ENCODE measurements at regions not wholly inside any gene's neighbourhood (a gene's known extent, or its start where the extent isn't known, plus 50 kb on each side); places are given as distances from the start of the nearest gene placed in this dataset.
"Not testable (repeated sequence)": the region's sequence is repeated elsewhere in the genome, so short reads cannot be mapped to it uniquely, and the experiment has no call there.

GRCh38 chr3:98657457-98657856 is 64.0 kb upstream of the CPOX start:
- TF ChIP-seq, protein P1, sequence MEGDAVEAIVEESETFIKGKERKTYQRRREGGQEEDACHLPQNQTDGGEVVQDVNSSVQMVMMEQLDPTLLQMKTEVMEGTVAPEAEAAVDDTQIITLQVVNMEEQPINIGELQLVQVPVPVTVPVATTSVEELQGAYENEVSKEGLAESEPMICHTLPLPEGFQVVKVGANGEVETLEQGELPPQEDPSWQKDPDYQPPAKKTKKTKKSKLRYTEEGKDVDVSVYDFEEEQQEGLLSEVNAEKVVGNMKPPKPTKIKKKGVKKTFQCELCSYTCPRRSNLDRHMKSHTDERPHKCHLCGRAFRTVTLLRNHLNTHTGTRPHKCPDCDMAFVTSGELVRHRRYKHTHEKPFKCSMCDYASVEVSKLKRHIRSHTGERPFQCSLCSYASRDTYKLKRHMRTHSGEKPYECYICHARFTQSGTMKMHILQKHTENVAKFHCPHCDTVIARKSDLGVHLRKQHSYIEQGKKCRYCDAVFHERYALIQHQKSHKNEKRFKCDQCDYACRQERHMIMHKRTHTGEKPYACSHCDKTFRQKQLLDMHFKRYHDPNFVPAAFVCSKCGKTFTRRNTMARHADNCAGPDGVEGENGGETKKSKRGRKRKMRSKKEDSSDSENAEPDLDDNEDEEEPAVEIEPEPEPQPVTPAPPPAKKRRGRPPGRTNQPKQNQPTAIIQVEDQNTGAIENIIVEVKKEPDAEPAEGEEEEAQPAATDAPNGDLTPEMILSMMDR (conservative IDR thresholded peaks at IDR 0.05; ENCODE audit: low read length): no peak
- no peak for DNase-seq (ENCODE audit: low read depth)
- no peak overlapping the region for H3K4me3 ChIP-seq (ENCODE audit: low read length)

DNA sequence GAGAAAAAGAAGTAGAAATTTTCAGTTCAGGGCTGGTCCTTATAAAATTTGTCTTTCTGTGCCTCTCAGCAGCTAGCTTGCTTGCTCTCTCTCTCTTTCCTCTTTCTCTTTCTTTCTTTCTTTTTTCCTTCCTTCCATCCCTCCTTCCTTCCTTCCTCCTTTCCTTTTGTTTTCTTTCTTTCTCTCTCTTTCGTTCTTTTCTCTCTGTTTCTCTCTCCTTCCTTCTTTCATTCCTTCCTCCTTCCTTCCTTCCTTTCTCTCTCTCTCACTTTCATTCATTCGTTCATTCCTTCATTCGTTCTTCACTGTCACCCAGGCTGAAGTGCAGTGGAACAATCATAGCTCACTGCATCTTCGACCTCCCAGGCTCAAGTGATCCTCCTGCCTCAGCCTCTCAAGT is 69.3 kb upstream of the CPOX start:
- DNase-seq (ENCODE audit: low read depth): no peak
- TF ChIP-seq, protein P1 (conservative IDR thresholded peaks at IDR 0.05; ENCODE audit: low read length): no peak
- H3K4me3 ChIP-seq (ENCODE audit: low read length): no peak overlapping the region

DNA sequence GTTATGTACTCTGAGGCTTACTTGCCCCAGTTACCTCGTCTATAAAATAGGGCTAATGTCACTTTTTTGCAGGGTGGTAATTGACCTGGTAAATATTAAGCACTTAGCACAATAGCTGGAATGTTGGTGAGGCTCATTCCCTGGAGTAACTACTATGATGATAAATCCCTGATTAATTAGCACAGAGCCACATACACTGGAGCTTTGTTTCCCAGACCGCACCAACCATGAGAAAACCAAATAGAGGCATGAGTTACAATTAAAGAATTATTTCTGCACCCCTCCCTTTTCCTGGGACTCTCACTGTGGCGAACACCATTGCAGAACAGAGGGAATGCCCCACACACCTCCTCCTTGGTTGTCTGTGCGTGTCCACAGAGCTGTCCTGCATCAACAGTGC is 76.6 kb upstream of the CPOX start:
- TF ChIP-seq, protein P1 (conservative IDR thresholded peaks at IDR 0.05; ENCODE audit: low read length): no peak
- DNase-seq (ENCODE audit: low read depth): no peak
- no peak overlapping the region for H3K4me3 ChIP-seq (ENCODE audit: low read length)

- TF ChIP-seq, protein P1 (conservative IDR thresholded peaks at IDR 0.05; ENCODE audit: low read length): no peak
- no peak for DNase-seq (ENCODE audit: low read depth)
- H3K4me3 ChIP-seq (ENCODE audit: low read length): no peak overlapping the region
Measured at GRCh38 chr3:98679986-98680385, 83.2 kb upstream of the ST3GAL6 start.

- no peak overlapping the region for H3K4me3 ChIP-seq (ENCODE audit: low read length)
- TF ChIP-seq, protein P1 (conservative IDR thresholded peaks at IDR 0.05; ENCODE audit: low read length): no peak
Measured at GRCh38 chr3:98680723-98681122, 82.4 kb upstream of the ST3GAL6 start.

GRCh38 chr3:98681486-98681885 is 81.7 kb upstream of the ST3GAL6 start:
- no peak overlapping the region for H3K4me3 ChIP-seq (ENCODE audit: low read length)
- TF ChIP-seq, protein P1 (conservative IDR thresholded peaks at IDR 0.05; ENCODE audit: low read length): no peak
- no peak for DNase-seq (ENCODE audit: low read depth)

More at GRCh38 chr3:98680723-98681122, 82.4 kb upstream of the ST3GAL6 start:
- no peak for DNase-seq (ENCODE audit: low read depth)

- not testable (repeated sequence) for H3K4me3 ChIP-seq (ENCODE audit: low read length); DNase-seq (ENCODE audit: low read depth)
Measured at GRCh38 chr3:98682391-98682790, 80.7 kb upstream of the ST3GAL6 start.

DNA sequence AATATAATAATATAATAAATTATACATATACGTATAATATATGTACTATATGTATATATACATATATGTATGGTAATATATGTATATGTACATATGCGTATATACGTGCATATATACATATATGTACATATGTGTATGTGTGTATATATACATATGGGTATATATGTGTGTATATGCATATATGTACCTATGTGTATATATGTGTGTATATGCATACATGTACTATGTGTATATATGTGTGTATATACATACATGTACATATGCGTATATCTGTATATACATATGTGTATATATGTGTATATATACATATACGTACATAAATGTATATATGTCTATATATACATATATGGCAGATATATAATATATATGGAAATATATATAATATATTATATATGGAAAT is 74.8 kb upstream of the ST3GAL6 start:
- no peak for DNase-seq (ENCODE audit: low read depth)
- H3K4me3 ChIP-seq (ENCODE audit: low read length): no peak overlapping the region
- TF ChIP-seq, protein P1 (conservative IDR thresholded peaks at IDR 0.05; ENCODE audit: low read length): no peak

Data from AG10803 (cell line).